ENCODE measurements at regions not wholly inside any gene's neighbourhood (a gene's known extent, or its start where the extent isn't known, plus 50 kb on each side); places are given as distances from the start of the nearest gene placed in this dataset.

GRCh38 chr20:40233406-40233805 lies 455.6 kb downstream of the MAFB start:
- ATAC-seq = no peak
- Mint-ChIP-seq H3K27ac (no peak overlapping the region), H3K4me3 (no peak overlapping the region), H3K36me3 (ENCODE audit: low read depth) (peaks cover 10% of the 10 kb centered on the region; the same call in 2 of the 3 replicates), H3K9me3 (no peaks in the 10 kb centered on the region), H3K4me1 (peaks cover 6% of the 10 kb centered on the region), H3K27me3 (ENCODE audit: insufficient read depth, low read depth, poor library complexity) (peaks cover 5% of the 10 kb centered on the region)
- Histone ChIP-seq H3K27ac (ENCODE audit: low read depth) (no peak overlapping the region), H3K9me2 (ENCODE audit: insufficient read depth) (peaks cover 7% of the 10 kb centered on the region), H3K27me3 (ENCODE audit: insufficient read depth) (no peaks in the 10 kb centered on the region), H4K20me1 (replicated peaks; ENCODE audit: insufficient read depth) (no peaks in the 10 kb centered on the region), H3K36me3 (ENCODE audit: insufficient read depth) (no peaks in the 10 kb centered on the region), H3F3A (replicated peaks; ENCODE audit: low read depth) (no peaks in the 10 kb centered on the region), H2AFZ (no peak overlapping the region), H3K4me2 (no peak overlapping the region), H3K4me1 (ENCODE audit: insufficient read depth) (peaks cover 4% of the 10 kb centered on the region; the same call in 1 of the 2 replicates), H3K79me2 (replicated peaks; ENCODE audit: insufficient read depth) (no peaks in the 10 kb centered on the region), H3K4me3 (no peak overlapping the region)
- no peak for DNase-seq (ENCODE audit: low spot score)
- TF ChIP-seq CTCF (conservative IDR thresholded peaks at IDR 0.05; ENCODE audit: low read depth in 2 of 2) (no peak), POLR2AphosphoS5 (IDR thresholded peaks at IDR 0.05; ENCODE audit: low read depth) (no peak), REST (IDR thresholded peaks at IDR 0.05; ENCODE audit: unreplicated experiment) (no peak), STAT1 (IDR thresholded peaks at IDR 0.05; ENCODE audit: unreplicated experiment) (no peak), EZH2 (IDR thresholded peaks at IDR 0.05; ENCODE audit: low read depth, unreplicated experiment) (no peak), EZH2phosphoT487 (IDR thresholded peaks at IDR 0.05; ENCODE audit: unreplicated experiment) (no peak), ZNF331 (CRISPR knock-in tag; IDR thresholded peaks at IDR 0.05; ENCODE audit: low read depth) (no peak), ZNF462 (CRISPR knock-in tag; IDR thresholded peaks at IDR 0.05) (no peak)
